Adrenal gland (tissue), 9 donors: ENCODE measurements at regions not wholly inside any gene's neighbourhood (a gene's known extent, or its start where the extent isn't known, plus 50 kb on each side); places are given as distances from the start of the nearest gene placed in this dataset.

Experiments used
- DNase-seq, 7 donors: peaks; one replicate each; pipeline ENCODE4 v3.0.0-alpha.2; 2019 to 2020
- H3K27ac ChIP-seq, 5 donors: fragments of 200-600 bp; sonication (generic) in 4 of 5; 1 replicate in 3 of 5; 2 replicates in 2 of 5; pipeline versions ENCODE4 v1.5.1 to v1.8.0; 2016 to 2020; ENCODE audit warnings: mild to moderate bottlenecking in 1 of 5
- H3K27me3 ChIP-seq: fragments of 200-600 bp; 2 replicates; pipeline ENCODE4 v1.8.0; 2021
- H3K36me3 ChIP-seq, 2 donors: fragments of 200-600 bp; replicated peaks in 1 of 2; 1 replicate in 1 of 2; 2 replicates in 1 of 2; pipeline versions ENCODE4 v1.5.1 to v1.8.0; 2018 to 2022
- H3K4me1 ChIP-seq, 2 donors: fragments of 200-600 bp; replicated peaks in 1 of 2; 1 replicate in 1 of 2; 2 replicates in 1 of 2; pipeline versions ENCODE4 v1.5.1 to v1.8.0; 2018 to 2021
- H3K4me3 ChIP-seq, 4 donors: fragments of 200-600 bp; sonication (generic) in 3 of 4; one replicate each; pipeline ENCODE4 v1.5.1; 2016 to 2018
- H3K9me3 ChIP-seq, 3 donors: fragments of 200-600 bp; sonication (generic) in 1 of 3; replicated peaks in 1 of 3; 1 replicate in 2 of 3; 2 replicates in 1 of 3; pipeline versions ENCODE4 v1.5.1 to v1.8.0; 2016 to 2021
- POLR2A ChIP-seq, 2 donors: fragments of 450-650 bp; IDR thresholded peaks; one replicate each; pipeline ENCODE4 v1.6.1; 2017; ENCODE audit warnings: antibody characterized with exemption in 2 of 2, mild to moderate bottlenecking in 2 of 2, moderate library complexity in 1 of 2
- WGBS, 4 donors: extraction: QIAGEN DNeasy Blood & Tissue Kit in 2 of 4; methylation state at CpG; one replicate each; pipeline versions ENCODE4 v1.1.5 to v1.1.7; 2013 to 2017; 5-methylcytosine and 5-hydroxymethylcytosine counted together
- intact Hi-C, 2 donors: fragments of 100-400 bp; cut with DNase I; formaldehyde crosslinking; loops; one replicate each; pipeline versions ENCODE4 v1.14.1 to v1.15.0; 2022 to 2023
- TF ChIP-seq, protein P1 (sequence below), 6 experiments: fragments of 450-650 bp in 4 of 6; fragments of 200-600 bp in 2 of 6; sonication (generic) in 1 of 6; IDR thresholded peaks; 1 replicate in 5 of 6; 2 replicates in 1 of 6; pipeline versions ENCODE4 v1.5.1 to v1.8.0; 2016 to 2021; ENCODE audit warnings: antibody characterized with exemption in 6 of 6, mild to moderate bottlenecking in 2 of 6, moderate library complexity in 1 of 6
- donor health status: healthy with polysubstance abuse.
- donor health status: Bipolar disorder and iron deficiency.
- donor health status: DM: yes; HTN: yes; CAD: no.
- donor health status: DM: no; HTN: no; CAD: no.
- donor health status: DM: no; HTN: no; CAD: no.

DNA sequence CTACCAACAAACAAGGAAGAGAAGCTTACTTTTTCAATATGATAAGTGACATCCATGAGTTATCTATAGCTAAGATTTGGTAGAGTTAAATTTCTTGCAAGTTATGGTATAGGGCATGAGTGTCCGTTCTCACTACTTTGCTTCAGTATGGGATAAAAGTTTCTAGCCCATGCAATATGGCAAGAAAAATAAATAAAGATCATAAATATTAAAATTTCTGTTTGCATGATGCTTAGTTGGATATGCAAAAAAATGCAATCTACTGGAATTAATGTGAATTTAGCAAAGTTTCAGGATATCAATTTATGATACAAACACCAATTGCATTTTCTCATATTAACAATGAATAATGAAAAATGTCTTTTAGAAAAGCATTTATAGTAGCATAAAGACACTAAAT, 148.7 kb upstream of the ADARB2 start:
- no peak for DNase-seq
- intact Hi-C loops, result no loop called here
- Histone ChIP-seq H3K36me3 (no peaks in the 10 kb centered on the region), H3K27me3 (no peaks in the 10 kb centered on the region), H3K9me3 (no peaks in the 10 kb centered on the region), H3K27ac (no peak overlapping the region), H3K4me3 (no peak overlapping the region), H3K4me1 (no peaks in the 10 kb centered on the region)
- TF ChIP-seq POLR2A (IDR thresholded peaks at IDR 0.05), result no peak
- TF ChIP-seq, protein P1, sequence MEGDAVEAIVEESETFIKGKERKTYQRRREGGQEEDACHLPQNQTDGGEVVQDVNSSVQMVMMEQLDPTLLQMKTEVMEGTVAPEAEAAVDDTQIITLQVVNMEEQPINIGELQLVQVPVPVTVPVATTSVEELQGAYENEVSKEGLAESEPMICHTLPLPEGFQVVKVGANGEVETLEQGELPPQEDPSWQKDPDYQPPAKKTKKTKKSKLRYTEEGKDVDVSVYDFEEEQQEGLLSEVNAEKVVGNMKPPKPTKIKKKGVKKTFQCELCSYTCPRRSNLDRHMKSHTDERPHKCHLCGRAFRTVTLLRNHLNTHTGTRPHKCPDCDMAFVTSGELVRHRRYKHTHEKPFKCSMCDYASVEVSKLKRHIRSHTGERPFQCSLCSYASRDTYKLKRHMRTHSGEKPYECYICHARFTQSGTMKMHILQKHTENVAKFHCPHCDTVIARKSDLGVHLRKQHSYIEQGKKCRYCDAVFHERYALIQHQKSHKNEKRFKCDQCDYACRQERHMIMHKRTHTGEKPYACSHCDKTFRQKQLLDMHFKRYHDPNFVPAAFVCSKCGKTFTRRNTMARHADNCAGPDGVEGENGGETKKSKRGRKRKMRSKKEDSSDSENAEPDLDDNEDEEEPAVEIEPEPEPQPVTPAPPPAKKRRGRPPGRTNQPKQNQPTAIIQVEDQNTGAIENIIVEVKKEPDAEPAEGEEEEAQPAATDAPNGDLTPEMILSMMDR (IDR thresholded peaks at IDR 0.05), result no peak
- 58 to 76% (median 67%) methylated on average over 1 of the region's 1 CpG for WGBS, 4 donors

DNA sequence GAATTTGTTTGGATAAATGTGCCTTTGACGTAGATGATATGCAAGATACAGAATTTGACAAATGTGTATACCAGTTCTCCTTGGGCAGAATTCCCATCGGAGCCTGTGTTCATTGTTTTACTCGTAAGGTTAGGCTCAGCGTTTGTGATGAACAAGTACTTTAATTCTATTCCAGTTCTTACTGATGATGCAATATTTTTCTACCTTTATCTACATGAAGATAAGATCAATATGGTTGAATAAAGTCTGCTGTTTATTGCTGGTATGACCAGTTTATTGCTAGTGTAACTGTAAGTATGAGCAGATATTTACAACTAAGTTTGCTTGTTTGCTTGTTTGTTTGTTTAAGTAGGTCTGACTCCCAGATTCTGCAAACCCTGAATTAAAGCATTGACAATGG, 145.4 kb upstream of the ADARB2 start:
- Histone ChIP-seq H3K36me3 (no peaks in the 10 kb centered on the region), H3K9me3 (no peaks in the 10 kb centered on the region), H3K27me3 (no peaks in the 10 kb centered on the region), H3K27ac (no peak overlapping the region), H3K4me1 (no peaks in the 10 kb centered on the region), H3K4me3 (no peak overlapping the region)
- intact Hi-C loops, result no loop called here
- 67 to 82% (median 72%) methylated on average over 4 of the region's 4 CpGs for WGBS, 4 donors
- TF ChIP-seq, protein P1 (IDR thresholded peaks at IDR 0.05), result no peak
- TF ChIP-seq POLR2A (IDR thresholded peaks at IDR 0.05), result no peak
- DNase-seq, result no peak

DNA sequence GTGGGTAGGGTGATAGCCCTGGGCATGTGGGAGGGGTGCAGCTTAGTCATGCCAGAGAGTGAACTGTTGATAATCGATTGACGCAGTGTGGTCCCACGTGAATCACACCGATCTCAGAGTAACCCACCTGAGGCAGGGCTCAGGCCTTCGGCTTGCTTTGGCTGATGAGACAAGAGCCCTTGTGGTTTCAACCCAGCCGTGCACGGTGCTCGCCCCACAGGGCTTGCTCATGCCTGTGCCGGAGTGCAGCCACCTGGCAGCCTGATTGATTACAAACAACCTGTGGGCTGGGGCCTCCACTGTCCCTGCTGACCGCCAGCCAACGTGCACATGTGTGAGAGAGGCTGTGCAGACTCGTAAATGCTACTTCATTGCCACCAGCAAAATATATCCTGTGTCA, 144.9 kb upstream of the ADARB2 start:
- intact Hi-C loops, result no loop called here
- DNase-seq, result no peak
- WGBS, 4 donors, result 57 to 69% (median 66%) methylated on average over 3 to 12 of the region's 12 CpGs

DNA sequence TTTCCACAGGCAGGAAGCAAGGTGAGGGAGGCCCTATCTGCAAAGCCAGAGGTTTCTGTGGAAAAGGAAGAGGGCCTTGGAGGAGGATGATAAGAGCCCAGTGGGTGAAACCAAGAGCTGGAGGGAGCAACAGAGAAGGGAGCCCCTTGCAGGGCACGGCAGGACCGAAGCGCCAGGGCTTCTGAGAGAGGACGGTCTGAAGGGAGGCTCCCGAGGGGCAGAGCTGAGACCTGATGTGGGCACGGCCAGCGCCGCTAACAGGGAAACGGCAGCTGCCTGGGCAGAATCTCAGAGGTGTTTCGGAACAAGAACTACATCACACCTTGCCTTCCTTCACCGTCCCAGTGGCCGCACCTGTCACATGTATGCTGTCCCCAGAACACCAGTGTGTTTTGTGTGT, 144.3 kb upstream of the ADARB2 start:
- intact Hi-C loops, result no loop called here
- no peak for DNase-seq
- Histone ChIP-seq H3K4me3 (no peak overlapping the region), H3K9me3 (no peaks in the 10 kb centered on the region), H3K4me1 (no peaks in the 10 kb centered on the region), H3K27ac (no peak overlapping the region), H3K27me3 (no peaks in the 10 kb centered on the region), H3K36me3 (no peaks in the 10 kb centered on the region)
- WGBS, 4 donors, result 86 to 92% (median 89%) methylated on average over 11 to 12 of the region's 12 CpGs
- TF ChIP-seq, protein P1 (IDR thresholded peaks at IDR 0.05), result no peak
- TF ChIP-seq POLR2A (IDR thresholded peaks at IDR 0.05), result no peak

More for the DNA sequence above, 144.9 kb upstream of the ADARB2 start:
- Histone ChIP-seq H3K27me3 (no peaks in the 10 kb centered on the region), H3K4me1 (no peaks in the 10 kb centered on the region), H3K9me3 (no peaks in the 10 kb centered on the region), H3K36me3 (no peaks in the 10 kb centered on the region), H3K4me3 (no peak overlapping the region), H3K27ac (no peak overlapping the region)
- TF ChIP-seq, protein P1 (IDR thresholded peaks at IDR 0.05), result no peak
- TF ChIP-seq POLR2A (IDR thresholded peaks at IDR 0.05), result no peak
